CD14-positive monocyte (primary cell): ENCODE measurements at regions not wholly inside any gene's neighbourhood (a gene's known extent, or its start where the extent isn't known, plus 50 kb on each side); places are given as distances from the start of the nearest gene placed in this dataset.

Experiments
- DNase-seq, 3 donors: peaks; one replicate each; pipeline ENCODE4 v3.0.0-alpha.2; 2011 to 2022
- H2AFZ ChIP-seq: 2 replicates; pipeline ENCODE4 v1.6.0; 2012; ENCODE audit warnings: mild to moderate bottlenecking, low read depth, low read length, inconsistent platforms; ENCODE audit not compliant: insufficient read depth, poor library complexity, severe bottlenecking
- H3K27ac ChIP-seq, 2 donors: 1 replicate in 1 of 2; 2 replicates in 1 of 2; pipeline ENCODE4 v1.5.1; 2012 to 2013; ENCODE audit warnings: low read length in 2 of 2, control low read depth in 1 of 2, inconsistent platforms in 1 of 2, low read depth in 1 of 2, mild to moderate bottlenecking in 1 of 2
- H3K27me3 ChIP-seq, 2 donors: one replicate each; pipeline versions ENCODE4 v1.6.0 to v1.6.1; 2011 to 2013; ENCODE audit warnings: low read length in 2 of 2; ENCODE audit not compliant: control insufficient read depth in 2 of 2, insufficient read depth in 2 of 2
- H3K36me3 ChIP-seq, 2 donors: replicated peaks in 1 of 2; 1 replicate in 1 of 2; 2 replicates in 1 of 2; pipeline versions ENCODE4 v1.5.1 to v1.6.1; 2012 to 2013; ENCODE audit warnings: low read length in 2 of 2, control low read depth in 1 of 2, inconsistent platforms in 1 of 2, mild to moderate bottlenecking in 1 of 2; ENCODE audit not compliant: insufficient read depth in 2 of 2, control insufficient read depth in 1 of 2
- H3K4me1 ChIP-seq, 2 donors: 1 replicate in 1 of 2; 2 replicates in 1 of 2; pipeline versions ENCODE4 v1.5.1 to v1.6.1; 2012 to 2013; ENCODE audit warnings: low read length in 2 of 2, control low read depth in 1 of 2, inconsistent platforms in 1 of 2, mild to moderate bottlenecking in 1 of 2, moderate library complexity in 1 of 2; ENCODE audit not compliant: insufficient read depth in 2 of 2, control insufficient read depth in 1 of 2
- H3K4me2 ChIP-seq: replicated peaks from 2 replicates; pipeline ENCODE3; 2012; ENCODE audit warnings: low read length, moderate library complexity, mild to moderate bottlenecking; ENCODE audit not compliant: poor library complexity, severe bottlenecking; ENCODE audit errors: extremely low read depth
- H3K4me3 ChIP-seq, 3 experiments: fragments of 200-600 bp in 1 of 3; sonication (generic) in 1 of 3; replicated peaks in 1 of 3; 1 replicate in 2 of 3; 2 replicates in 1 of 3; pipeline ENCODE4 v1.5.1; 2011 to 2013; ENCODE audit warnings: low read length in 3 of 3, mild to moderate bottlenecking in 3 of 3, control low read depth in 2 of 3, low read depth in 2 of 3, inconsistent platforms in 1 of 3, moderate library complexity in 1 of 3
- H3K79me2 ChIP-seq: 2 replicates; pipeline ENCODE4 v1.6.0; 2012; ENCODE audit warnings: mild to moderate bottlenecking, control low read depth, inconsistent platforms, low read length, moderate library complexity; ENCODE audit not compliant: insufficient read depth
- H3K9ac ChIP-seq: 2 replicates; pipeline ENCODE4 v1.6.0; 2017; ENCODE audit warnings: low read length, mild to moderate bottlenecking; ENCODE audit not compliant: insufficient read depth, poor library complexity, severe bottlenecking
- H3K9me3 ChIP-seq, 2 donors: replicated peaks in 1 of 2; 1 replicate in 1 of 2; 2 replicates in 1 of 2; pipeline versions ENCODE4 v1.5.1 to v1.6.1; 2012 to 2013; ENCODE audit warnings: low read length in 2 of 2, control low read depth in 1 of 2; ENCODE audit not compliant: control insufficient read depth in 1 of 2, insufficient read depth in 1 of 2
- H4K20me1 ChIP-seq: 2 replicates; pipeline ENCODE4 v1.6.0; 2012; ENCODE audit warnings: mild to moderate bottlenecking, low read length, control low read depth, moderate library complexity; ENCODE audit not compliant: insufficient read depth
- H3K27ac Mint-ChIP-seq, 7 donors: one replicate each; pipeline ENCODE4 v1.8.0; 2020; ENCODE audit warnings: mild to moderate bottlenecking in 7 of 7, mixed read lengths in 7 of 7, moderate library complexity in 6 of 7, inconsistent platforms in 2 of 7
- H3K27me3 Mint-ChIP-seq, 3 donors: one replicate each; pipeline ENCODE4 v1.8.0; 2021 to 2022; ENCODE audit warnings: low read depth in 3 of 3, mild to moderate bottlenecking in 3 of 3, mixed read lengths in 3 of 3, moderate library complexity in 3 of 3, inconsistent platforms in 1 of 3
- H3K36me3 Mint-ChIP-seq, 2 donors: one replicate each; pipeline ENCODE4 v1.8.0; 2020; ENCODE audit warnings: mixed read lengths in 2 of 2, inconsistent platforms in 1 of 2, mild to moderate bottlenecking in 1 of 2
- H3K4me1 Mint-ChIP-seq: one replicate; pipeline ENCODE4 v1.8.0; 2020; ENCODE audit warnings: mild to moderate bottlenecking, mixed read lengths
- H3K4me3 Mint-ChIP-seq, 2 donors: one replicate each; pipeline ENCODE4 v1.8.0; 2020; ENCODE audit warnings: mild to moderate bottlenecking in 2 of 2, mixed read lengths in 2 of 2, moderate library complexity in 1 of 2
- H3K9me3 Mint-ChIP-seq, 7 donors: one replicate each; pipeline ENCODE4 v1.8.0; 2020 to 2022; ENCODE audit warnings: mixed read lengths in 7 of 7, mild to moderate bottlenecking in 6 of 7, moderate library complexity in 6 of 7, inconsistent platforms in 2 of 7
- CTCF ChIP-seq: fragments of 200-600 bp; IDR thresholded peaks from one replicate; pipeline ENCODE4 v1.8.0; 2022; ENCODE audit warnings: antibody characterized with exemption, mild to moderate bottlenecking
- WGBS: methylation state at CpG from one replicate; pipeline ENCODE4 v1.1.5; 2013; ENCODE audit warnings: missing lambda C conversion rate; ENCODE audit not compliant: insufficient coverage; 5-methylcytosine and 5-hydroxymethylcytosine counted together
- intact Hi-C, 2 donors: fragments of 100-400 bp; cut with micrococcal nuclease; formaldehyde crosslinking; loops; one replicate each; pipeline versions ENCODE4 v1.15.0 to v1.15.1; 2023

DNA sequence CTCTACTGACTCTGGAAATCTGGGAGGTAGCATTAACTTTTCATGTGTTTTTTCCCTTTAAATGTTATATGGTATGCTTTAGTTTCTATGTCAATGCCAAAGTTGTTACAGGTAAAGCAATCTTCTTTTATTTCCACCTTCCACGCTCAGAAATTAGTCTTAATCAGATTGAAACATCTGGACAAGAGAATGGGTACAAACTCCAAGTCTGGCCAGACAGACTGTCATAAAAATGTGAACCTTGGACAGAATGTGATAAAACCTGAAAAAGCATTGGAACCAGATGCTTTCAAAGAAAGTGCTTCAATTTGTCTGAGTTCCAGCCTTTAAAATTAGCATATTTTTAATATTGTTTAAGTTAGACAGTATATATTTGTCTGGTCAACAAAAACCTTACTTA lies 110.7 kb upstream of the P2RY1 start:
- Mint-ChIP-seq H3K4me1 (peaks cover under 1% of the 10 kb centered on the region), H3K27ac (no peak overlapping the region), H3K36me3 (no peaks in the 10 kb centered on the region), H3K27me3 (peaks cover 0 to 2% (median 1%) of the 10 kb centered on the region in 3 donors), H3K9me3 (peaks cover 0 to 7% (median 4%) of the 10 kb centered on the region in 7 donors), H3K4me3 (no peak overlapping the region)
- H3K36me3 ChIP-seq: no peaks in the 10 kb centered on the region
- intact Hi-C loops: no loop called here
- no peak overlapping the region for H3K9ac ChIP-seq
- no peak for TF ChIP-seq CTCF
- H3K9me3 ChIP-seq: peaks cover 0 to 3% of the 10 kb centered on the region in 2 donors
- H3K4me3 ChIP-seq: no peak overlapping the region
- no peaks in the 10 kb centered on the region for H3K27me3 ChIP-seq
- no peaks in the 10 kb centered on the region for H4K20me1 ChIP-seq
- no peak for DNase-seq
- H3K4me2 ChIP-seq: no peak overlapping the region
- H3K4me1 ChIP-seq: no peaks in the 10 kb centered on the region
- H3K79me2 ChIP-seq: no peaks in the 10 kb centered on the region
- no CpG with 5 or more reads among the region's 1 CpG for WGBS
- H2AFZ ChIP-seq: no peak overlapping the region
- no peak overlapping the region for H3K27ac ChIP-seq

GRCh38 chr3:152728231-152728980 lies 106.5 kb upstream of the P2RY1 start:
- Mint-ChIP-seq H3K4me1 (no peaks in the 10 kb centered on the region), H3K9me3 (peaks cover 2 to 5% (median 4%) of the 10 kb centered on the region in 7 donors), H3K27ac (no peak overlapping the region), H3K27me3 (peaks cover 0 to 2% (median 1%) of the 10 kb centered on the region in 3 donors), H3K36me3 (no peaks in the 10 kb centered on the region), H3K4me3 (no peak overlapping the region)
- Histone ChIP-seq H4K20me1 (no peaks in the 10 kb centered on the region), H3K9ac (no peak overlapping the region), H3K4me1 (no peaks in the 10 kb centered on the region), H3K27ac (no peak overlapping the region), H2AFZ (no peak overlapping the region), H3K79me2 (no peaks in the 10 kb centered on the region), H3K4me2 (no peak overlapping the region), H3K36me3 (no peaks in the 10 kb centered on the region), H3K9me3 (peaks cover 0 to 3% of the 10 kb centered on the region in 2 donors), H3K27me3 (no peaks in the 10 kb centered on the region), H3K4me3 (no peak overlapping the region)
- intact Hi-C loops: no loop called here
- no CpG with 5 or more reads among the region's 2 CpGs for WGBS
- no peak for TF ChIP-seq CTCF
- no peak for DNase-seq
